Pancreas (tissue), 10 donors: ENCODE measurements at regions not wholly inside any gene's neighbourhood (a gene's known extent, or its start where the extent isn't known, plus 50 kb on each side); places are given as distances from the start of the nearest gene placed in this dataset.

Source experiments
- ATAC-seq, 4 donors: fragments of 200-7000 bp; cut with Tn5 transposase; one replicate each; pipeline versions ENCODE4 v1.8.0 to v1.9.1; 2020; ENCODE audit warnings: mild to moderate bottlenecking in 4 of 4, moderate library complexity in 4 of 4
- DNase-seq, 6 donors: peaks; one replicate each; pipeline ENCODE4 v3.0.0-alpha.2; 2020
- FAIRE-seq: peaks from 2 replicates; lab custom pipeline; 2012; peaks lifted over from hg19 to GRCh38; lab: Jason Lieb, UNC
- H3K27ac ChIP-seq, 4 donors: fragments of 200-600 bp; sonication (generic); 1 replicate in 3 of 4; 2 replicates in 1 of 4; pipeline versions ENCODE4 v1.5.0 to v1.8.0; 2020
- H3K27me3 ChIP-seq, 4 donors: fragments of 200-600 bp; one replicate each; pipeline ENCODE4 v1.8.0; 2021
- H3K36me3 ChIP-seq, 3 donors: fragments of 200-600 bp; sonication (generic) in 1 of 3; one replicate each; pipeline versions ENCODE4 v1.5.0 to v1.8.0; 2020 to 2021
- H3K4me1 ChIP-seq, 3 donors: fragments of 200-600 bp; one replicate each; pipeline ENCODE4 v1.8.0; 2021
- H3K4me3 ChIP-seq, 4 donors: fragments of 200-600 bp; sonication (generic) in 2 of 4; one replicate each; pipeline versions ENCODE4 v1.5.0 to v1.8.0; 2020 to 2021
- H3K9me3 ChIP-seq, 4 donors: fragments of 200-600 bp; one replicate each; pipeline ENCODE4 v1.8.0; 2021
- CTCF ChIP-seq, 4 donors: fragments of 200-600 bp; sonication (generic) in 3 of 4; IDR thresholded peaks; one replicate each; pipeline versions ENCODE4 v1.5.0 to v1.8.0; 2021; ENCODE audit warnings: antibody characterized with exemption in 4 of 4
- WGBS, 2 donors: extraction: QIAGEN DNeasy Blood & Tissue Kit; methylation state at CpG; one replicate each; pipeline ENCODE4 v1.1.7; 2013; 5-methylcytosine and 5-hydroxymethylcytosine counted together
- intact Hi-C, 3 donors: fragments of 100-400 bp; cut with DNase I; formaldehyde crosslinking; loops; one replicate each; pipeline versions ENCODE4 v1.11.1 to v1.14.2; 2022
- donor health status: healthy with polysubstance abuse.
- donor health status: DM: no; HTN: no; CAD: no; lungs with moderate emphysema.
- donor health status: DM: no; HTN: no; CAD: no.
- donor health status: control.
- donor health status: control.
- donor health status: Bipolar disorder and iron deficiency.
- donor health status: DM: yes; HTN: yes; CAD: no.
- donor health status: DM: no; HTN: no; CAD: no.
- donor health status: DM: no; HTN: no; CAD: no.
- donor health status: DM: yes; HTN: yes; CAD: no.

GRCh38 chr12:41743835-41744234 is 400.8 kb downstream of the GXYLT1 start:
- ATAC-seq (no peak), FAIRE-seq (no peak), DNase-seq (no peak)
- intact Hi-C loops: no loop called here
- no peak for TF ChIP-seq CTCF (IDR thresholded peaks at IDR 0.05)
- Histone ChIP-seq H3K27ac (no peak overlapping the region), H3K27me3 (no peaks in the 10 kb centered on the region), H3K4me3 (no peak overlapping the region), H3K9me3 (no peaks in the 10 kb centered on the region), H3K36me3 (no peaks in the 10 kb centered on the region), H3K4me1 (no peaks in the 10 kb centered on the region)
- 65 to 80% methylated on average over 4 of the region's 4 CpGs for WGBS, 2 donors

GRCh38 chr12:41739066-41739465 is 405.6 kb downstream of the GXYLT1 start:
- no peaks in the 10 kb centered on the region for H3K4me1 ChIP-seq
- no peak overlapping the region for H3K27ac ChIP-seq
- ATAC-seq: no peak
- H3K27me3 ChIP-seq: no peaks in the 10 kb centered on the region
- H3K9me3 ChIP-seq: no peaks in the 10 kb centered on the region
- DNase-seq: no peak
- WGBS, 2 donors: 77 to 91% methylated on average over 3 of the region's 3 CpGs
- no peak for FAIRE-seq
- intact Hi-C loops: no loop called here
- no peak overlapping the region for H3K4me3 ChIP-seq
- TF ChIP-seq CTCF (IDR thresholded peaks at IDR 0.05): no peak
- no peaks in the 10 kb centered on the region for H3K36me3 ChIP-seq

- FAIRE-seq: no peak
- Histone ChIP-seq H3K27ac (no peak overlapping the region), H3K36me3 (no peaks in the 10 kb centered on the region), H3K9me3 (no peaks in the 10 kb centered on the region), H3K27me3 (no peaks in the 10 kb centered on the region), H3K4me1 (no peaks in the 10 kb centered on the region), H3K4me3 (no peak overlapping the region)
- WGBS, 2 donors: 20 to 36% methylated on average over 3 of the region's 3 CpGs
- no peak for TF ChIP-seq CTCF (IDR thresholded peaks at IDR 0.05)
- ATAC-seq: no peak
- intact Hi-C loops: no loop called here
- no peak for DNase-seq
Observed at GRCh38 chr12:41737423-41737822, 407.3 kb downstream of the GXYLT1 start.

GRCh38 chr12:41736436-41736835 is 408.2 kb downstream of the GXYLT1 start:
- Histone ChIP-seq H3K9me3 (no peaks in the 10 kb centered on the region), H3K27me3 (no peaks in the 10 kb centered on the region), H3K4me1 (no peaks in the 10 kb centered on the region), H3K27ac (no peak overlapping the region), H3K4me3 (no peak overlapping the region), H3K36me3 (no peaks in the 10 kb centered on the region)
- 68 to 72% methylated on average over 1 of the region's 1 CpG for WGBS, 2 donors
- DNase-seq: no peak
- ATAC-seq: no peak
- intact Hi-C loops: no loop called here
- FAIRE-seq: no peak
- no peak for TF ChIP-seq CTCF (IDR thresholded peaks at IDR 0.05)

GRCh38 chr12:41731691-41732090 is 413.0 kb downstream of the GXYLT1 start:
- intact Hi-C loops: no loop called here

More at GRCh38 chr12:41731691-41732090, 413.0 kb downstream of the GXYLT1 start:
- DNase-seq (no peak), ATAC-seq (no peak), FAIRE-seq (no peak)
- no peak overlapping the region for H3K27ac ChIP-seq
- no peak for TF ChIP-seq CTCF (IDR thresholded peaks at IDR 0.05)
- H3K9me3 ChIP-seq: no peaks in the 10 kb centered on the region
- no peaks in the 10 kb centered on the region for H3K36me3 ChIP-seq
- no peaks in the 10 kb centered on the region for H3K4me1 ChIP-seq
- WGBS, 2 donors: 55 to 62% methylated on average over 1 of the region's 1 CpG
- no peak overlapping the region for H3K4me3 ChIP-seq
- H3K27me3 ChIP-seq: no peaks in the 10 kb centered on the region
